ENCODE measurements at regions not wholly inside any gene's neighbourhood (a gene's known extent, or its start where the extent isn't known, plus 50 kb on each side); places are given as distances from the start of the nearest gene placed in this dataset.

DNA sequence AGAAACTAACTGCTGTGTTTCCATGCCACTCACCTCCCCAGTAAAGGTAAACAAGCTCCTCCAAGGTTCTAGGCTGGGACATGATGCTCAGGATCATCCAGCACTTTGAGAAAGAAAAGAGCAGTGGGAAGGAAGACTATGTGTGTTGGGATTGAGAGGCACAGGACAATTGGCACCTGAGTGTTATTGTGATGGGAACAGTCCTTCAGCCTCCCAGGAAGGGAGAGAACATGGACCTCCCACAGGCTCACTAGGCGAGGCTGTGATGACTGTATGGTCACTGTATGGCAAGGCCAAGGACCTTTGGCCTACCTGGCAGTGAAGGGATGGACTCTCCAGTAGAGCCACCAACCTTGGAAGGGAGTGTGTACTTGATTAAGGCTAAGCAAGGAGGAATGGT, 123.2 kb upstream of the UNC5B start:
- no peak for TF ChIP-seq ZFX (IDR thresholded peaks at IDR 0.05; ENCODE audit: borderline replicate concordance)
- TF ChIP-seq CTCF (IDR thresholded peaks at IDR 0.05), result no peak
- no peak overlapping the region for H3K27ac ChIP-seq

- no peak overlapping the region for H3K27ac ChIP-seq
These were observed 122.0 kb upstream of the UNC5B start for GRCh38 chr10:71090330-71090729.

DNA sequence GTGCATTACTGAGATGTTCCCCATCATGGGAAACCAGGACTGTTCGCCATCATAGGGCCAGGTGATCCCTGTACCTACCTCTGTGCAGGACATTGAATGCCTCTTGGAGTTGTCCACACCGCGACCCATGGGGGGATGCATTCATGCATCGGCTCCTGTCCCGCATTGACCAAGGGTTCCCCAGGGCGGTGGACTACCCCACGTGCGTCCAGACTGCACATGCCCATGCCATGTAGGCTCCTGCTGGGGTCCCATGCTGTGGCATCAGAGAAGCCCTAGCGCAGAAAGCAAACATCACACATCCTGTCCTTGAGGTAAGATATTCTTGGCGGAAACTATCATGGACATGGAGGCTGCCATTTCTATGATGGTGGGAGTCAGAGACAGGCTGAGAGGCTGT, 121.6 kb upstream of the UNC5B start:
- no peak overlapping the region for H3K27ac ChIP-seq
- TF ChIP-seq CTCF (IDR thresholded peaks at IDR 0.05) (no peak), ZFX (IDR thresholded peaks at IDR 0.05; ENCODE audit: borderline replicate concordance) (no peak)

More at GRCh38 chr10:71090330-71090729, 122.0 kb upstream of the UNC5B start:
- TF ChIP-seq CTCF (IDR thresholded peaks at IDR 0.05) (no peak), ZFX (IDR thresholded peaks at IDR 0.05; ENCODE audit: borderline replicate concordance) (no peak)

GRCh38 chr10:71092812-71093401, 119.5 kb upstream of the UNC5B start:
- H3K27ac ChIP-seq, result no peak overlapping the region
- TF ChIP-seq ZFX (IDR thresholded peaks at IDR 0.05; ENCODE audit: borderline replicate concordance), result no peak
- TF ChIP-seq CTCF (IDR thresholded peaks at IDR 0.05), result no peak

GRCh38 chr10:71093531-71093930, 118.8 kb upstream of the UNC5B start:
- TF ChIP-seq ZFX (IDR thresholded peaks at IDR 0.05; ENCODE audit: borderline replicate concordance) (no peak), CTCF (IDR thresholded peaks at IDR 0.05) (no peak)
- no peak overlapping the region for H3K27ac ChIP-seq

DNA sequence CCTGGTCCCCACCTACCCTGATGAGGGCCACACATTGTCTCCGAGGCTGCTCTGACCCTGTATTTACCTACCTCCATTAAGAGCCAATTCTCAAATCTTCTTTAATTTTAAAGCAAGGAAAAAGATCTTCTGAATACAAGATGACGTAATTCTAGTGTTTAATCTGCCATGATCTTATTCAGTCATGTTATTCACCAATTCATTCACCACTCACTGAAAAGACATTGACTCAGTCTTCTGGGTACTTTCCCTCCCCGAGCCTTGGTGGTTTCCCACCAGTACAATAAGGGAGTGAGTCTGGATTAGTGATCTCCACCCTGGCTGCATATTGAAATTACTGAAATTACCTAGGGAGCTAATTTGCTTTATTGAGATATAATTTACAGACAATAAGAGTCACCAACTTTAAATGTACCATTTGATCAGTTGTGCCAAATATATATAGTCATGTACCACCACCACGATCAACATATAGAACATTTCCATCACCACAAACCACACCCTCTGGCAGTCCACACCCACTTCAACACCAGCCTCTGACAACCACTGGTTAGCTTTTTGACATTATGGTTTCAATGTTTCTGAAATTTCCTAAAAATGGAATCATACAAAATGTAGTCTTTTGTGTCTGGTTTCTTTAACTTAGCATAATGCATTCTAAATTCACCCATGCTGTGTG, 117.5 kb upstream of the UNC5B start:
- TF ChIP-seq CTCF (IDR thresholded peaks at IDR 0.05), result no peak
- TF ChIP-seq ZFX (IDR thresholded peaks at IDR 0.05; ENCODE audit: borderline replicate concordance), result no peak
- H3K27ac ChIP-seq, result no peak overlapping the region

DNA sequence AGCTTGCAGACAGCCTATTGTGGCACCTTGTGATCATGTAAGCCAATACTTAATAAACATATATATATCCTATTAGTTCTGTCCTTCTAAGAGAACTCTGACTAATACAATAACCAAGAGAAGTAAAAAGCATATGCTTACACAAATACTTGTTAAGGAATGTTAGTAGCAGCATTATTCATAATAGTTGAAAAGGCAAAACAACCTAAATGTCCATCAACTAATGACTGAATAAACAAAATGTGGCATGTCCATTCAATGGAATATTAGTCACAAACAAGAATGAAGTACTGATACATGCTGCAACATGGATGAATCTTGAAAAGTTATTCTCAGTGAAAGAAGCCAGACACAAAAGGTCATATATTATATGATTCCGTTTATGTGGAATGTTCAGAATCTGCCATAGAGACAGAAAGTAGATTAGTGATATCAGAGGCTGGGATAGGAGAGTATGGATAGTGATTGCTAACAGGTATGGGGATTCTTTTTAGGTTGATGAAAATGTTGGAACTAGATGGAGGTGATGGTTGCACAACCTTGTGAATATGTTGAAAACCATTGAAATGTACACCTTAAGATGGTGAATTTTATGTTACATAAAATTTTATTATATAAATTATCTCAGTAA, 112.5 kb upstream of the UNC5B start:
- no peak overlapping the region for H3K27ac ChIP-seq
- TF ChIP-seq ZFX (IDR thresholded peaks at IDR 0.05; ENCODE audit: borderline replicate concordance) (no peak), CTCF (IDR thresholded peaks at IDR 0.05) (no peak)
